Endothelial cell of umbilical vein (primary cell): ENCODE measurements at regions not wholly inside any gene's neighbourhood (a gene's known extent, or its start where the extent isn't known, plus 50 kb on each side); places are given as distances from the start of the nearest gene placed in this dataset.

Source experiments
- BruUV-seq: library from RNA; stranded (reverse); fragments of 400-500 nt; replicated peaks from 2 replicates; lab custom pipeline; 2021; lab: Mats Ljungman, UMichigan
- CTCF ChIA-PET: fragments of 300-600, 350-600 bp; sonication (Branson Sonifier 250); formaldehyde crosslinking; loops from one replicate; lab custom pipeline; 2021; ENCODE audit warnings: antibody characterized with exemption, inconsistent platforms; lab: Charles Lee
- POLR2A ChIA-PET: fragments of 300-600, 350-600 bp; sonication (Branson Sonifier 250); formaldehyde crosslinking; loops from one replicate; lab custom pipeline; 2021; ENCODE audit warnings: antibody characterized with exemption, inconsistent platforms; lab: Charles Lee
- DNase-seq: peaks from one replicate; pipeline ENCODE4 v3.0.0-alpha.2; 2011; ENCODE audit warnings: low read depth, low spot score
- FAIRE-seq: peaks from 2 replicates; lab custom pipeline; 2011; peaks lifted over from hg19 to GRCh38; lab: Jason Lieb, UNC
- H2AFZ ChIP-seq: 2 replicates; pipeline ENCODE4 v1.6.0; 2012; ENCODE audit warnings: low read depth, low read length, control low read depth, inconsistent platforms
- H3K27ac ChIP-seq: 2 replicates; pipeline ENCODE4 v1.5.1; 2011; ENCODE audit warnings: low read depth, mild to moderate bottlenecking, control low read depth, low read length, moderate library complexity; ENCODE audit not compliant: insufficient read depth
- H3K27me3 ChIP-seq, 2 experiments: 2 replicates each; pipeline versions ENCODE4 v1.6.0 to v1.6.1; 2011; ENCODE audit warnings: low read length in 2 of 2, mixed read lengths in 1 of 2; ENCODE audit not compliant: control insufficient read depth in 2 of 2, insufficient read depth in 2 of 2
- H3K36me3 ChIP-seq, 2 experiments: 2 replicates in 1 of 2; 3 replicates in 1 of 2; pipeline ENCODE4 v1.5.1; 2011; ENCODE audit warnings: low read length in 2 of 2, mild to moderate bottlenecking in 1 of 2, moderate library complexity in 1 of 2; ENCODE audit not compliant: control insufficient read depth in 2 of 2, insufficient read depth in 2 of 2; ENCODE audit errors: extremely low read depth in 1 of 2
- H3K4me1 ChIP-seq: 3 replicates; pipeline ENCODE4 v1.5.1; 2011; ENCODE audit warnings: mild to moderate bottlenecking, low read length; ENCODE audit not compliant: control insufficient read depth, insufficient read depth; ENCODE audit errors: extremely low read depth
- H3K4me2 ChIP-seq: 2 replicates; pipeline ENCODE4 v1.6.1; 2011; ENCODE audit warnings: low read length, control low read depth, mixed read lengths; ENCODE audit not compliant: insufficient read depth
- H3K4me3 ChIP-seq, 3 experiments: fragments of 200-600 bp in 1 of 3; sonication (generic), shearing (Covaris generic) in 1 of 3; replicated peaks in 1 of 3; 2 replicates each; pipeline ENCODE4 v1.5.1; 2011 to 2016; ENCODE audit warnings: control low read depth in 3 of 3, low read length in 3 of 3, mild to moderate bottlenecking in 2 of 3, inconsistent platforms in 1 of 3, low read depth in 1 of 3, moderate library complexity in 1 of 3; ENCODE audit not compliant: insufficient read depth in 1 of 3
- H3K79me2 ChIP-seq: 2 replicates; pipeline ENCODE4 v1.6.0; 2012; ENCODE audit warnings: low read length, inconsistent platforms; ENCODE audit not compliant: control insufficient read depth, insufficient read depth
- H3K9ac ChIP-seq: replicated peaks from 2 replicates; pipeline ENCODE3; 2011; ENCODE audit warnings: low read length, control low read depth; ENCODE audit not compliant: insufficient read depth; ENCODE audit errors: extremely low read depth
- H3K9me1 ChIP-seq: replicated peaks from 3 replicates; pipeline ENCODE4 v1.6.0; 2011; ENCODE audit warnings: mild to moderate bottlenecking, low read length; ENCODE audit not compliant: control insufficient read depth, insufficient read depth; ENCODE audit errors: extremely low read depth
- H3K9me3 ChIP-seq: replicated peaks from 2 replicates; pipeline ENCODE4 v1.5.1; 2012; ENCODE audit warnings: low read length, inconsistent platforms; ENCODE audit not compliant: control insufficient read depth, insufficient read depth
- H4K20me1 ChIP-seq: replicated peaks from 2 replicates; pipeline ENCODE3; 2011; ENCODE audit warnings: mild to moderate bottlenecking, low read length; ENCODE audit not compliant: control insufficient read depth, insufficient read depth; ENCODE audit errors: extremely low read depth
- CTCF ChIP-seq, 2 donors: IDR thresholded peaks; 1 replicate in 1 of 2; 2 replicates in 1 of 2; pipeline ENCODE4 v1.5.1; 2011; ENCODE audit warnings: low read length in 2 of 2, mild to moderate bottlenecking in 2 of 2, moderate library complexity in 2 of 2, control low read depth in 1 of 2, inconsistent platforms in 1 of 2, low read depth in 1 of 2; ENCODE audit not compliant: insufficient read depth in 1 of 2; ENCODE audit errors: extremely low read depth in 1 of 2
- EZH2 ChIP-seq: IDR thresholded peaks from 2 replicates; pipeline ENCODE4 v1.6.1; 2012; ENCODE audit warnings: borderline replicate concordance, low read depth, mild to moderate bottlenecking, moderate library complexity, low read length, inconsistent platforms; ENCODE audit not compliant: severe bottlenecking
- FOS ChIP-seq: IDR thresholded peaks from 2 replicates; pipeline ENCODE4 v1.6.1; 2011; ENCODE audit warnings: mild to moderate bottlenecking, low read length, moderate library complexity, borderline replicate concordance; ENCODE audit not compliant: insufficient read depth
- JUN ChIP-seq: IDR thresholded peaks from 2 replicates; pipeline ENCODE4 v1.6.1; 2011; ENCODE audit warnings: borderline replicate concordance, low read depth; ENCODE audit not compliant: insufficient read length, insufficient read depth
- MAX ChIP-seq: IDR thresholded peaks from 2 replicates; pipeline ENCODE4 v1.6.1; 2011; ENCODE audit not compliant: insufficient read depth, insufficient read length
- POLR2A ChIP-seq: IDR thresholded peaks from 2 replicates; pipeline ENCODE4 v1.6.1; 2012; ENCODE audit warnings: low read depth, mild to moderate bottlenecking, control low read depth, low read length
- POLR2AphosphoS5 ChIP-seq: IDR thresholded peaks from 2 replicates; pipeline ENCODE4 v1.6.1; 2012; ENCODE audit warnings: low read depth, mild to moderate bottlenecking, control low read depth, low read length, moderate library complexity; ENCODE audit not compliant: insufficient read depth
- dilution Hi-C: fragments of 300-500 bp; cut with MboI; formaldehyde crosslinking; loops from one replicate; pipeline ENCODE4 v1.15.0; 2019; ENCODE audit warnings: low sequenced_read_pairs; ENCODE audit not compliant: extremely low pct_ligation_motif_present
- intact Hi-C: fragments of 100-400 bp; cut with micrococcal nuclease; formaldehyde crosslinking; loops from one replicate; pipeline ENCODE4 v1.10.0; 2022

- intact Hi-C loops = no loop called here
- TF ChIP-seq MAX (no peak), CTCF (IDR thresholded peaks at IDR 0.05; ENCODE audit: extremely low read depth in 1 of 2, insufficient read depth in 1 of 2, low read depth in 1 of 2, low read length in 2 of 2) (no peak), POLR2AphosphoS5 (no peak), EZH2 (no peak), JUN (no peak), POLR2A (no peak), FOS (no peak)
- no TSS peak for BruUV-seq
- no peaks in the 10 kb centered on the region for H4K20me1 ChIP-seq
- H3K4me1 ChIP-seq = no peaks in the 10 kb centered on the region
- H3K27ac ChIP-seq = no peak overlapping the region
- DNase-seq = no peak
- ChIA-PET CTCF (no interaction called here), POLR2A (no interaction called here)
- H3K36me3 ChIP-seq = no peaks in the 10 kb centered on the region
- H3K9me3 ChIP-seq = peaks cover 2% of the 10 kb centered on the region
- FAIRE-seq = no peak
- dilution Hi-C loops = no loop called here
- no peaks in the 10 kb centered on the region for H3K27me3 ChIP-seq
- no peaks in the 10 kb centered on the region for H3K79me2 ChIP-seq
- no peak overlapping the region for H3K4me2 ChIP-seq
- no peak overlapping the region for H3K9ac ChIP-seq
- no peak overlapping the region for H2AFZ ChIP-seq
- no peak overlapping the region for H3K4me3 ChIP-seq
- no peaks in the 10 kb centered on the region for H3K9me1 ChIP-seq
Measured at GRCh38 chr15:91561371-91562100, 292.0 kb upstream of the SLCO3A1 start.
